ENCODE measurements at regions not wholly inside any gene's neighbourhood (a gene's known extent, or its start where the extent isn't known, plus 50 kb on each side); places are given as distances from the start of the nearest gene placed in this dataset.

DNA sequence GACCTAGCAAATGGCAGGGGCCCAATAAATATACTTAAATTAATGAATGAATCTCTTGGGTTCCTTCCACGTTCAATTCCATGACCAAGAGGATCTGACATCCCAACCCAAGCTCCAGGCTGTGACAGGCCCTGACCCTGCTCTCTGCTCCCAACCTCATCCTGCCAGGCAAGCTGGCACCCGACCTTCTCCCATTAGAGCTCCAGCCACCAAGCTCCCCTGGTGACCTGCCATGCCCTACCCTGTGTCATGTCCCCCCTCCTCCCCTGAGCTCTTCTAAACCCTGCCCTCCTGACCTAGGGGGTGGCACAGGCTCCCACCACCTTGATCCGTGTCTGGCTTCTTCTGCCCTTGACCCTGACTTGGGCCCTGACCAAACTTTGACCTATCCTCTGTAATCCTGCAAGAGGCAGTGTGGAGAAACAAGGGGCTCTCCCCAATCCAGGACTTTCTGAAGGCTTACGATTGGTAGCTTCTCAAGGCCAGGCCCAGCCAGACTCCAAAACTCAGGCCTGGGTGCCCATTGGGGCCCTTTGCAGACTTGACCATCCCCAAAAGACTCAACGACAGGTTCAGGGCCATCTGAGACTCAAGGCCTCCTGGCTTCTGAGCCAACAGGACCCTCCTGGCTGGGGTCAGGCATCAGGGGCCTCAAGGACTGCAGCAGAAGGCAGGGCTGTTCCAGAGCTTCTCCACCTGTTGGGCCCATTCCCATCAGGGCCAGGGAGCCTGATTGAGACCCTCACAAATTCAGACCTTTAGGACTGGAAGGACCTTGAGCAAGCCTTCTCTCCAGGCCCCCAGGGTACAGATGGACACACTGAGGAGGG, 249.0 kb downstream of the PTPRU start:
- no peak for DNase-seq (ENCODE audit: low read depth)
- TF ChIP-seq, protein P1, sequence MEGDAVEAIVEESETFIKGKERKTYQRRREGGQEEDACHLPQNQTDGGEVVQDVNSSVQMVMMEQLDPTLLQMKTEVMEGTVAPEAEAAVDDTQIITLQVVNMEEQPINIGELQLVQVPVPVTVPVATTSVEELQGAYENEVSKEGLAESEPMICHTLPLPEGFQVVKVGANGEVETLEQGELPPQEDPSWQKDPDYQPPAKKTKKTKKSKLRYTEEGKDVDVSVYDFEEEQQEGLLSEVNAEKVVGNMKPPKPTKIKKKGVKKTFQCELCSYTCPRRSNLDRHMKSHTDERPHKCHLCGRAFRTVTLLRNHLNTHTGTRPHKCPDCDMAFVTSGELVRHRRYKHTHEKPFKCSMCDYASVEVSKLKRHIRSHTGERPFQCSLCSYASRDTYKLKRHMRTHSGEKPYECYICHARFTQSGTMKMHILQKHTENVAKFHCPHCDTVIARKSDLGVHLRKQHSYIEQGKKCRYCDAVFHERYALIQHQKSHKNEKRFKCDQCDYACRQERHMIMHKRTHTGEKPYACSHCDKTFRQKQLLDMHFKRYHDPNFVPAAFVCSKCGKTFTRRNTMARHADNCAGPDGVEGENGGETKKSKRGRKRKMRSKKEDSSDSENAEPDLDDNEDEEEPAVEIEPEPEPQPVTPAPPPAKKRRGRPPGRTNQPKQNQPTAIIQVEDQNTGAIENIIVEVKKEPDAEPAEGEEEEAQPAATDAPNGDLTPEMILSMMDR (IDR thresholded peaks at IDR 0.05; ENCODE audit: low read depth, low read length, missing control alignments), result no peak
- no peak overlapping the region for H3K4me3 ChIP-seq (ENCODE audit: low read depth, low read length)

DNA sequence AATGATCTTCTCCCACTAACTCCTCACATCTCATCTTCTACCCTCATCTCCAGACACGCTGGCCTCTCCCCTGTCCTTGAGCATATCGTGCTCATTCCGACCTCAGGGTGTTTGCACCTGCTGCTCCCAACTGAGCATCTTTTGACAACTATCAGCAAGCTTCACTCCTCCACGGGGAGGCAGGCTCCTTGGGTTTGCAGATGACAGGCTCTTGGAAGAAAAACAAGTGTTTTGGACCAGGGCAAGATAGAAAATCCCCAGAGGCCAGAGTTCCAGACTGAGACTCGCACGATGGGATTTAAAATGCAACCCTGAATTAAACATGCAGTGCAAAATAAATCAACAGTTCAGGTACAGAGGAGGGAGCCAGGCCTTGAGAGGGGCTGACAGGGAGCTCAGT, 246.7 kb downstream of the PTPRU start:
- no peak overlapping the region for H3K4me3 ChIP-seq (ENCODE audit: low read depth, low read length)
- TF ChIP-seq, protein P1 (IDR thresholded peaks at IDR 0.05; ENCODE audit: low read depth, low read length, missing control alignments), result no peak
- DNase-seq (ENCODE audit: low read depth), result no peak

DNA sequence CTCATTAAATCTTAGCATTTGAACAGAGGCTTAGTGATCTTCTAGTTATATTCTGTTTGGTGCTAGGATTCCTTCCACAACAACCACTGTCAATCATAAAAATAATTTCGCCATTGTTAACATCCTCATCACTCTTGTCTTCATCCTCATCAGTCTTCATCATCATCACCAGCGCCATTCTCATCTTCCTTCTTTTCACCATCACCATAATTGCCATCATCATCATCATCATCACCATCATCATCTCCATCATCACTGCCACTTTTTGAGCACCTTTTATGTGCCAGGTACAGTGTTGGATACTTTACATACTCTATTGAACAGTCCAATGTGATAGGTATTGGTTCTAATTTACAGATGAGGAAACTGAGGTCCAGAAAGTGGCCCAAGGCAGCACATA, 245.7 kb downstream of the PTPRU start:
- no peak for DNase-seq (ENCODE audit: low read depth)
- H3K4me3 ChIP-seq (ENCODE audit: low read depth, low read length), result no peak overlapping the region
- TF ChIP-seq, protein P1 (IDR thresholded peaks at IDR 0.05; ENCODE audit: low read depth, low read length, missing control alignments), result no peak

DNA sequence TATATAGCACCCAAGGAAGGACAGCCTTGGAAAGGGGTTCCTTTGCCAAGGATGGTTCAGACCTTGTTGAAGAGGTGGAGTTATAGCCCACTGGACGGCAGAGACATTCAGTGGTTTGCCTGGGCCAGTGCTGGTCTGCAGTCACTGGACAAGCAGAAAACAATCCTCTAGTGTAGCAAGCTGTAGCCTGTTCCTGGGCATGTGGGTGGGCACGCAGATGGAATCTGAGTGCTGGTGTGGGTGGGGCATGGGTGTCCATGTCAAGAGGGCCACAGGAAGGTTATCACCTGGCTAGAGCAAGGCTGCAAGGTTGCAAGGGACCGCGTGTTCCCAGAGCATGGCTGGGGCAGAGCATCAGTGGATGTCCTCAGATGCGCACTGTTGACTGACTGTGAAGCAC, 244.7 kb downstream of the PTPRU start:
- H3K4me3 ChIP-seq (ENCODE audit: low read depth, low read length), result no peak overlapping the region
- TF ChIP-seq, protein P1 (IDR thresholded peaks at IDR 0.05; ENCODE audit: low read depth, low read length, missing control alignments), result no peak
- no peak for DNase-seq (ENCODE audit: low read depth)

DNA sequence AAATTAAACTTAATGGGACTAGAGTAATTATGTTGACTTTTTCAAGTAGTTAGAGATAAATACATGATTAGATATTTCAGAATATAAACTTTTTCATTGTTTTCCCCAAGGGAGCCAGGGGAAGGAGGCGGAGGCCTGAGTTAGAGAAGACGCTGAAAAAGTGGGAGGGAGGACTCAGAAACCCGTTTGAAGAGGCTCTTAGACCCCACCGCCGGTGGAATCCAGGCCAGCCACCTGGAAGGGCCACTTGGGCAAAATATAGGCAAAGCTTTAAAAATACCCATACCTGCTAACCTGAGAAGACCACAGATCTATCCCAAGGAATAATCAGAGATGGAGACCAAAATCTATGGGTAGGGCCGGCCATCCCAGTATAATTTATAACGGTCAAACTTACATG, 242.6 kb downstream of the PTPRU start:
- TF ChIP-seq, protein P1 (IDR thresholded peaks at IDR 0.05; ENCODE audit: low read depth, low read length, missing control alignments), result no peak
- DNase-seq (ENCODE audit: low read depth), result no peak
- H3K4me3 ChIP-seq (ENCODE audit: low read depth, low read length), result no peak overlapping the region

DNA sequence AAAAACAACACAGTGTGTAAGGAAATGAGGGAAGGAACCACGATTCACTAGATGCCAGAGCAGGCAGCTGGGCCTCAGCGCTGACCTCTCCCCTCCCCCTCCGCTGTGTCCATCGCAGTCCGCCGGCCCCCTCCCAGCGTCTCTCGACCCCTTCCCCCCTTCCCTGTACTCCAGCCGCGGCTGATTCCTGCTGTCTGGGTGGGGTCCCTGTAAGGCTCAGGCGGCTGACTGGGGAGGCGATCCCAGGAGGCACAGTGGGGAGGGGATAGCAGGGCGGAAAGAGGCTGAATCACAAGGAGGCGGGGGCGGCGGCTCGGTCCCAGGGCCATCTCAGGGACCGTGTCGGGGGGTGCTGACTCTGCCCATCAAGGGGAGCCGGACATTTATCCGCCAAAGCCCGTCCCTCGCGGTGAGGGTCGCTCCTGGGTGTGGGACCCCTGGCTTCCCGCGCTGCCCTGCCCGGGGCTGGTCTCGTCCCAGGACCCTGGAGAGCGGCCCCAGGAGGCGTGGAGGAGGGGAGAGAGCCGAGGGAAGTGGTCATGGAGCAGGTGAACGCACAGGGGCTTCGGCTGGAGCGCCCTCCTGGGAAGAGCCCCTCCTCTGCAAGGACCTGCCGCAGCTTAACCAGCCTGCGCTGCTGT, 241.9 kb downstream of the PTPRU start:
- H3K4me3 ChIP-seq (ENCODE audit: low read depth, low read length), result no peak overlapping the region
- no peak for DNase-seq (ENCODE audit: low read depth)
- TF ChIP-seq, protein P1 (IDR thresholded peaks at IDR 0.05; ENCODE audit: low read depth, low read length, missing control alignments), result no peak
